ENCODE measurements at regions not wholly inside any gene's neighbourhood (a gene's known extent, or its start where the extent isn't known, plus 50 kb on each side); places are given as distances from the start of the nearest gene placed in this dataset.

DNA sequence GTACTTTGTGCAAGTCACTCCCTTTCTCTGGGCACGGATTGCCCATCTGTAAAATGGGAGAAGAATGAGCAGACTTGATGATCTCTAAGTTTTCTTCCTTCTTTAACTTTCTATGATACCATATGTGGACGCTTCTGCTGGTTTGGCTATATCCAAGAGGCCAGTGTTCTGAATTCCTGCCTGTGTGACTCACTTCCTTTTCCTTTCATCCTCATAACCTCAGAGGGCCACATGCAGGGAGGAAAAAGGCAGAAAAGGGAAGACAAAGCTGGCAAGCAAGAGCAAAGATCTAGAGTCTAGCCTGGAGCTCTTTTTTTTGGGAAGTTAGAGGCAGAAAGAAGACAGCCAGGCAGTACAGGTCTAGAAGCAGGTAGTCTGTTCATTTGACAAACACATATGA lies 151.2 kb downstream of the OMA1 start:
- H3K4me1 ChIP-seq (ENCODE audit: control insufficient read depth in 2 of 2, insufficient read depth in 2 of 2, low read length in 2 of 2), result peaks cover 21 to 23% of the 10 kb centered on the region in 2 donors
- intact Hi-C loops (cut with micrococcal nuclease), result no loop called here
- TF ChIP-seq EZH2 (IDR thresholded peaks at IDR 0.05; ENCODE audit: borderline replicate concordance, insufficient read depth, low read depth, low read length, poor library complexity, severe bottlenecking), result no peak
- TF ChIP-seq, protein P1, sequence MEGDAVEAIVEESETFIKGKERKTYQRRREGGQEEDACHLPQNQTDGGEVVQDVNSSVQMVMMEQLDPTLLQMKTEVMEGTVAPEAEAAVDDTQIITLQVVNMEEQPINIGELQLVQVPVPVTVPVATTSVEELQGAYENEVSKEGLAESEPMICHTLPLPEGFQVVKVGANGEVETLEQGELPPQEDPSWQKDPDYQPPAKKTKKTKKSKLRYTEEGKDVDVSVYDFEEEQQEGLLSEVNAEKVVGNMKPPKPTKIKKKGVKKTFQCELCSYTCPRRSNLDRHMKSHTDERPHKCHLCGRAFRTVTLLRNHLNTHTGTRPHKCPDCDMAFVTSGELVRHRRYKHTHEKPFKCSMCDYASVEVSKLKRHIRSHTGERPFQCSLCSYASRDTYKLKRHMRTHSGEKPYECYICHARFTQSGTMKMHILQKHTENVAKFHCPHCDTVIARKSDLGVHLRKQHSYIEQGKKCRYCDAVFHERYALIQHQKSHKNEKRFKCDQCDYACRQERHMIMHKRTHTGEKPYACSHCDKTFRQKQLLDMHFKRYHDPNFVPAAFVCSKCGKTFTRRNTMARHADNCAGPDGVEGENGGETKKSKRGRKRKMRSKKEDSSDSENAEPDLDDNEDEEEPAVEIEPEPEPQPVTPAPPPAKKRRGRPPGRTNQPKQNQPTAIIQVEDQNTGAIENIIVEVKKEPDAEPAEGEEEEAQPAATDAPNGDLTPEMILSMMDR (IDR thresholded peaks at IDR 0.05), result no peak
- no peaks in the 10 kb centered on the region for H3K9me3 Mint-ChIP-seq (ENCODE audit: insufficient read depth)
- H3K4me3 ChIP-seq (ENCODE audit: control extremely low read depth in 1 of 5, extremely low read depth in 1 of 5, insufficient read depth in 1 of 5, low read depth in 2 of 5, low read length in 4 of 5), result no peak overlapping the region
- no peaks in the 10 kb centered on the region for H3K79me2 ChIP-seq (ENCODE audit: control insufficient read depth, insufficient read depth, low read length)
- H3K9ac ChIP-seq (ENCODE audit: low read length), result no peak overlapping the region
- ChIA-PET POLR2A (no interaction called here), CTCF (no interaction called here)
- H3K4me2 ChIP-seq (replicated peaks; ENCODE audit: low read depth, low read length, poor library complexity, severe bottlenecking), result no peak overlapping the region
- no CpG with 5 or more reads among the region's 2 CpGs for WGBS (ENCODE audit: insufficient coverage)
- no peaks in the 10 kb centered on the region for H3K36me3 ChIP-seq (replicated peaks in 1 of 2; ENCODE audit: control extremely low read depth in 1 of 2, control insufficient read depth in 1 of 2, extremely low read depth in 1 of 2, insufficient read depth in 2 of 2, low read length in 1 of 2)
- no peaks in the 10 kb centered on the region for H3K27me3 Mint-ChIP-seq
- no peak overlapping the region for H3K27ac Mint-ChIP-seq
- H4K20me1 ChIP-seq (ENCODE audit: control insufficient read depth, insufficient read depth, low read length, poor library complexity, severe bottlenecking), result no peaks in the 10 kb centered on the region
- no peaks in the 10 kb centered on the region for H3K27me3 ChIP-seq (replicated peaks in 1 of 4; ENCODE audit: control extremely low read depth in 1 of 4, control insufficient read depth in 3 of 4, insufficient read depth in 4 of 4, low read length in 3 of 4)
- H3K4me1 Mint-ChIP-seq, result no peaks in the 10 kb centered on the region
- no peak overlapping the region for H2AFZ ChIP-seq (ENCODE audit: insufficient read depth, low read depth, low read length, poor library complexity, severe bottlenecking)
- H3K27ac ChIP-seq (ENCODE audit: low read length in 2 of 2), result no peak overlapping the region
- H3K4me3 Mint-ChIP-seq, result no peak overlapping the region
- no peaks in the 10 kb centered on the region for H3K9me3 ChIP-seq (ENCODE audit: control extremely low read depth in 1 of 3, control insufficient read depth in 2 of 3, insufficient read depth in 1 of 3, low read length in 2 of 3)
- ATAC-seq (ENCODE audit: low read depth) (no peak), DNase-seq (no peak)

DNA sequence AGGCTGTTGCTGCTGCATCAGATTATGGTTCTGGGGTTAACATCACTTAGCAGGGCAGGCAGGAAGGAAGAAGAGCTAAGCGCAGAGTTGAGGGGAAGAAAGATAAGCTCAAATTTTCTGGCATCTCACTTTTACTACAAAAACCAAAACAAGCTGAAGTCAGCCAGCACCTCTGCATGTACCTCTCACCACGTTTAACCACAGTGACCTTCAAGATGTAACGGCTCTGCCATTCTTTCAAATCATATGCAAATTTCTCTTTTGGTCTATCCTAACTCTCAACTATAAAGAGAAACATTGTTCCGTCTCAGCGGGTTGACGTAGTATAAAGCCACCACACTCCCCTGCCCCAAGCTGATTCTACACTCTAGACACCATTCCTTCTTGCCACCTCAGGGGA lies 154.4 kb downstream of the OMA1 start:
- H3K27ac Mint-ChIP-seq, result no peak overlapping the region
- Histone ChIP-seq H3K4me1 (ENCODE audit: control insufficient read depth in 2 of 2, insufficient read depth in 2 of 2, low read length in 2 of 2) (peaks cover 21 to 23% of the 10 kb centered on the region in 2 donors), H3K36me3 (replicated peaks in 1 of 2; ENCODE audit: control extremely low read depth in 1 of 2, control insufficient read depth in 1 of 2, extremely low read depth in 1 of 2, insufficient read depth in 2 of 2, low read length in 1 of 2) (no peaks in the 10 kb centered on the region), H3K27ac (ENCODE audit: low read length in 2 of 2) (no peak overlapping the region), H2AFZ (ENCODE audit: insufficient read depth, low read depth, low read length, poor library complexity, severe bottlenecking) (no peak overlapping the region), H3K9me3 (ENCODE audit: control extremely low read depth in 1 of 3, control insufficient read depth in 2 of 3, insufficient read depth in 1 of 3, low read length in 2 of 3) (no peaks in the 10 kb centered on the region), H3K27me3 (replicated peaks in 1 of 4; ENCODE audit: control extremely low read depth in 1 of 4, control insufficient read depth in 3 of 4, insufficient read depth in 4 of 4, low read length in 3 of 4) (no peaks in the 10 kb centered on the region), H3K4me2 (replicated peaks; ENCODE audit: low read depth, low read length, poor library complexity, severe bottlenecking) (peak overlapping the region; percentile 9), H3K9ac (ENCODE audit: low read length) (no peak overlapping the region), H3K4me3 (ENCODE audit: control extremely low read depth in 1 of 5, extremely low read depth in 1 of 5, insufficient read depth in 1 of 5, low read depth in 2 of 5, low read length in 4 of 5) (no peak overlapping the region), H4K20me1 (ENCODE audit: control insufficient read depth, insufficient read depth, low read length, poor library complexity, severe bottlenecking) (no peaks in the 10 kb centered on the region), H3K79me2 (ENCODE audit: control insufficient read depth, insufficient read depth, low read length) (no peaks in the 10 kb centered on the region)
- no peaks in the 10 kb centered on the region for H3K9me3 Mint-ChIP-seq (ENCODE audit: insufficient read depth)
- H3K4me3 Mint-ChIP-seq, result no peak overlapping the region
- H3K27me3 Mint-ChIP-seq, result no peaks in the 10 kb centered on the region
- POLR2A ChIA-PET, result interaction anchor here (0.8 to 1.2 kb wide), 2 partner anchors 39 to 154 kb away, joined by 4 to 6 read pairs; partner anchors contain the start of gene OMA1
- TF ChIP-seq, protein P1 (IDR thresholded peaks at IDR 0.05), result no peak
- TF ChIP-seq EZH2 (IDR thresholded peaks at IDR 0.05; ENCODE audit: borderline replicate concordance, insufficient read depth, low read depth, low read length, poor library complexity, severe bottlenecking), result no peak
- CTCF ChIA-PET, result interaction anchor here (0.7 to 2.7 kb wide), 7 partner anchors 11 to 154 kb away, joined by 3 to 14 read pairs (median 3); partner anchors contain the start of gene OMA1
- intact Hi-C loops (cut with micrococcal nuclease), result no loop called here
- ATAC-seq (ENCODE audit: low read depth) (peak; percentile 94), DNase-seq (peak; percentile 62)
- no peaks in the 10 kb centered on the region for H3K4me1 Mint-ChIP-seq
- 37% methylated on average over 5 of the region's 6 CpGs for WGBS (ENCODE audit: insufficient coverage)
